ENCODE measurements at regions not wholly inside any gene's neighbourhood (a gene's known extent, or its start where the extent isn't known, plus 50 kb on each side); places are given as distances from the start of the nearest gene placed in this dataset.
A peak's percentile ranks its signal among the peaks of the same experiment; 100 is the strongest.
"Not testable (repeated sequence)": the region's sequence is repeated elsewhere in the genome, so short reads cannot be mapped to it uniquely, and the experiment has no call there.

GRCh38 chr22:26806445-26807175, 149.2 kb downstream of the MIAT start:
- DNase-seq (ENCODE audit: low spot score): no peak

- DNase-seq (ENCODE audit: low spot score): no peak
These were observed 154.2 kb downstream of the MIAT start for GRCh38 chr22:26811647-26811992.

GRCh38 chr22:26812731-26813130, 155.3 kb downstream of the MIAT start:
- DNase-seq (ENCODE audit: low spot score): no peak

- no peak for DNase-seq (ENCODE audit: low spot score)
These were observed 159.3 kb downstream of the MIAT start for GRCh38 chr22:26816726-26817125.

- DNase-seq (ENCODE audit: low spot score): no peak
These were observed 160.5 kb downstream of the MIAT start for GRCh38 chr22:26817926-26818325.

GRCh38 chr22:26821854-26822253, 164.5 kb downstream of the MIAT start:
- DNase-seq (ENCODE audit: low spot score): no peak

- DNase-seq (ENCODE audit: low spot score): no peak
These were observed 164.9 kb downstream of the MIAT start for GRCh38 chr22:26822313-26822712.

- no peak for DNase-seq (ENCODE audit: low spot score)
These were observed 166.6 kb downstream of the MIAT start for GRCh38 chr22:26823966-26824365.

- no peak for DNase-seq (ENCODE audit: low spot score)
These were observed 168.9 kb downstream of the MIAT start for GRCh38 chr22:26825960-26826935.

- no peak for DNase-seq (ENCODE audit: low spot score)
These were observed 170.2 kb downstream of the MIAT start for GRCh38 chr22:26827611-26828010.

- peak; percentile 45 for DNase-seq (ENCODE audit: low spot score)
These were observed 170.9 kb downstream of the MIAT start for GRCh38 chr22:26828311-26828710.

GRCh38 chr22:26830837-26831236, 173.4 kb downstream of the MIAT start:
- DNase-seq (ENCODE audit: low spot score): no peak

- DNase-seq (ENCODE audit: low spot score): no peak
These were observed 177.6 kb downstream of the MIAT start for GRCh38 chr22:26835023-26835422.

GRCh38 chr22:26835929-26836528, 178.6 kb downstream of the MIAT start:
- peak; percentile 74 for DNase-seq (ENCODE audit: low spot score)

GRCh38 chr22:26837784-26838470, 180.5 kb downstream of the MIAT start:
- no peak for DNase-seq (ENCODE audit: low spot score)

GRCh38 chr22:26838471-26838825, 181.1 kb downstream of the MIAT start:
- no peak for DNase-seq (ENCODE audit: low spot score)

- DNase-seq (ENCODE audit: low spot score): no peak
These were observed 181.8 kb downstream of the MIAT start for GRCh38 chr22:26839216-26839615.

GRCh38 chr22:26840770-26841169, 183.4 kb downstream of the MIAT start:
- DNase-seq (ENCODE audit: low spot score): not testable (repeated sequence)

GRCh38 chr22:26842103-26842502, 184.7 kb downstream of the MIAT start:
- no peak for DNase-seq (ENCODE audit: low spot score)

- peak; percentile 3 for DNase-seq (ENCODE audit: low spot score)
These were observed 187.8 kb downstream of the MIAT start for GRCh38 chr22:26845021-26845743.

- DNase-seq (ENCODE audit: low spot score): no peak
These were observed 188.7 kb downstream of the MIAT start for GRCh38 chr22:26846076-26846475.

GRCh38 chr22:26846645-26847044, 189.3 kb downstream of the MIAT start:
- no peak for DNase-seq (ENCODE audit: low spot score)
